Activated CD8-positive, alpha-beta memory T cell treated with anti-CD3 and anti-CD28 coated beads for 1 hour (primary cell): ENCODE measurements at regions not wholly inside any gene's neighbourhood (a gene's known extent, or its start where the extent isn't known, plus 50 kb on each side); places are given as distances from the start of the nearest gene placed in this dataset.

ENCODE experiments used
- DNase-seq, 2 donors: peaks; one replicate each; pipeline ENCODE4 v3.0.0-alpha.2; 2020; ENCODE audit warnings: low read depth in 1 of 2; ENCODE audit errors: extremely low read depth in 1 of 2

GRCh38 chr13:21757763-21758162, 86.9 kb downstream of the FGF9 start:
- DNase-seq, result no peak

GRCh38 chr13:21758441-21758840, 87.6 kb downstream of the FGF9 start:
- DNase-seq, result no peak

GRCh38 chr13:21759463-21759862, 88.6 kb downstream of the FGF9 start:
- DNase-seq, result no peak

- DNase-seq, result no peak
Observed at GRCh38 chr13:21759911-21760310, 89.0 kb downstream of the FGF9 start.

- DNase-seq, result no peak
Observed at GRCh38 chr13:21761770-21762169, 90.9 kb downstream of the FGF9 start.

GRCh38 chr13:21762512-21762911, 91.6 kb downstream of the FGF9 start:
- DNase-seq, result no peak

- no peak for DNase-seq
Observed at GRCh38 chr13:21767032-21767431, 96.2 kb downstream of the FGF9 start.

- DNase-seq, result no peak
Observed at GRCh38 chr13:21771075-21771474, 100.2 kb downstream of the FGF9 start.

- no peak for DNase-seq
Observed at GRCh38 chr13:21777166-21777565, 106.3 kb downstream of the FGF9 start.

GRCh38 chr13:21777813-21778212, 106.9 kb downstream of the FGF9 start:
- no peak for DNase-seq

GRCh38 chr13:21782736-21783135, 111.9 kb downstream of the FGF9 start:
- DNase-seq, result no peak

- no peak for DNase-seq
Observed at GRCh38 chr13:21785990-21786389, 115.1 kb downstream of the FGF9 start.

GRCh38 chr13:21796066-21796465, 125.2 kb downstream of the FGF9 start:
- no peak for DNase-seq

- no peak for DNase-seq
Observed at GRCh38 chr13:21796775-21797514, 126.1 kb downstream of the FGF9 start.

GRCh38 chr13:21797736-21798135, 126.9 kb downstream of the FGF9 start:
- no peak for DNase-seq

GRCh38 chr13:21798181-21798580, 127.3 kb downstream of the FGF9 start:
- DNase-seq, result no peak

GRCh38 chr13:21799671-21800070, 128.8 kb downstream of the FGF9 start:
- DNase-seq, result no peak

- no peak for DNase-seq
Observed at GRCh38 chr13:21800837-21801616, 130.2 kb downstream of the FGF9 start.

GRCh38 chr13:21805733-21806132, 134.9 kb downstream of the FGF9 start:
- DNase-seq, result no peak

GRCh38 chr13:21812192-21812626, 141.3 kb downstream of the FGF9 start:
- no peak for DNase-seq

GRCh38 chr13:21813110-21813509, 142.2 kb downstream of the FGF9 start:
- no peak for DNase-seq

- no peak for DNase-seq
Observed at GRCh38 chr13:21813844-21814243, 143.0 kb downstream of the FGF9 start.
